Activated CD4-positive, alpha-beta T cell treated with anti-CD3 and anti-CD28 coated beads, Interleukin-2, amount 10 ng/mL, durations not matched to agents 24 days and 14 days (primary cell): ENCODE measurements at regions not wholly inside any gene's neighbourhood (a gene's known extent, or its start where the extent isn't known, plus 50 kb on each side); places are given as distances from the start of the nearest gene placed in this dataset.
A peak's percentile ranks its signal among the peaks of the same experiment; 100 is the strongest.

Experiments used
- DNase-seq: peaks from one replicate; pipeline ENCODE4 v3.0.0; 2022
- H3K27ac Mint-ChIP-seq: one replicate; pipeline ENCODE4 v1.8.0; 2022; ENCODE audit warnings: mild to moderate bottlenecking, mixed read lengths
- H3K27me3 Mint-ChIP-seq: one replicate; pipeline ENCODE4 v1.8.0; 2022; ENCODE audit warnings: mixed read lengths
- H3K36me3 Mint-ChIP-seq: one replicate; pipeline ENCODE4 v1.8.0; 2022; ENCODE audit warnings: low read depth, mild to moderate bottlenecking, mixed read lengths
- H3K4me1 Mint-ChIP-seq: one replicate; pipeline ENCODE4 v1.8.0; 2021; ENCODE audit warnings: mixed read lengths
- H3K4me3 Mint-ChIP-seq: one replicate; pipeline ENCODE4 v1.8.0; 2022; ENCODE audit warnings: mild to moderate bottlenecking, moderate library complexity, mixed read lengths
- H3K9me3 Mint-ChIP-seq: one replicate; pipeline ENCODE4 v1.8.0; 2021; ENCODE audit warnings: mixed read lengths
- intact Hi-C: fragments of 100-400 bp; cut with micrococcal nuclease; formaldehyde crosslinking; loops from one replicate; pipeline ENCODE4 v1.15.1; 2023

DNA sequence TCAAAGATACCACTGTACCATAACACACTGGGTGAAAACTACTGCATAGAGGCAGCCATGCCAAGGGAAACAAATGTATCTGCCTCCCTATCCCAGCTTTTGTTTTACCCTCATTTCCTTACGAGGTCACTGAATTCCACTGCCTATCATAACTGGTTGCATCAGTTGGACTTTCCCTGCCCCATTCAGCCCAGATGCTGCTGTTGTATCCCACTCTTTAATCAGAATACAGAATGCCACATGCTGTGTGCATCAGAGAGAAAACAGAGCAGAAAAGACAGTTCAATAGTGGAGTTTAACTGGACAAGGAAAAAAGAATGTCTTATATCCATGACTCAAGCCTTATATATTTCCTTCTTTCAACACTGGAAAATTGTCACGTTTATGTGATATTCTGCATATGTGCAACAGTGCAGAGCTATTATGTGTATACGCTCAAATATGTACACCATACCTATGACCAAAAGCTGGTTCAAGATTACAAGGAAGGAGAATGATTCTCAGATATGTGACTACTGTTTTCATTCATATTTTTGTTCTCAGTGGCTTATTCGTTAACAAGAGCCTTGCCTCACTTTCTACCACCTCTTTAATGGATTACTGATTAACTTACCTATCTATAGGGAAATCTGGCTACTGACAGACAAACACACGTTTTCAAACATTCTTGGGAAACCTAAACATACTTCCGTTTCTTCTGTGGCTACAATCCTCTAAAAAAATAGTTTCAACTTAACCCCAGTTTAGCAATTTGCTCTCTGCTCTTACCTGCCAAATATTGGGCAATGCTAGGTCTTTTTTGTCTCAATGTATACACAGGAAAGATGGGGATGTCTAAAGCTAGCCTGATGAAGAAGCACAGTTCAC lies 378.9 kb downstream of the SMARCA1 start:
- H3K27ac Mint-ChIP-seq, result no peak overlapping the region
- intact Hi-C loops, result no loop called here

GRCh38 chrX:129139837-129140598 lies 383.3 kb downstream of the SMARCA1 start:
- Mint-ChIP-seq H3K9me3 (no peaks in the 10 kb centered on the region), H3K4me1 (no peaks in the 10 kb centered on the region), H3K27ac (no peak overlapping the region), H3K4me3 (no peak overlapping the region), H3K36me3 (no peaks in the 10 kb centered on the region), H3K27me3 (no peaks in the 10 kb centered on the region)
- no peak for DNase-seq
- intact Hi-C loops, result no loop called here

More for the DNA sequence above, 378.9 kb downstream of the SMARCA1 start:
- no peaks in the 10 kb centered on the region for H3K4me1 Mint-ChIP-seq
- H3K36me3 Mint-ChIP-seq, result no peaks in the 10 kb centered on the region
- no peaks in the 10 kb centered on the region for H3K27me3 Mint-ChIP-seq
- no peaks in the 10 kb centered on the region for H3K9me3 Mint-ChIP-seq
- no peak overlapping the region for H3K4me3 Mint-ChIP-seq
- no peak for DNase-seq

DNA sequence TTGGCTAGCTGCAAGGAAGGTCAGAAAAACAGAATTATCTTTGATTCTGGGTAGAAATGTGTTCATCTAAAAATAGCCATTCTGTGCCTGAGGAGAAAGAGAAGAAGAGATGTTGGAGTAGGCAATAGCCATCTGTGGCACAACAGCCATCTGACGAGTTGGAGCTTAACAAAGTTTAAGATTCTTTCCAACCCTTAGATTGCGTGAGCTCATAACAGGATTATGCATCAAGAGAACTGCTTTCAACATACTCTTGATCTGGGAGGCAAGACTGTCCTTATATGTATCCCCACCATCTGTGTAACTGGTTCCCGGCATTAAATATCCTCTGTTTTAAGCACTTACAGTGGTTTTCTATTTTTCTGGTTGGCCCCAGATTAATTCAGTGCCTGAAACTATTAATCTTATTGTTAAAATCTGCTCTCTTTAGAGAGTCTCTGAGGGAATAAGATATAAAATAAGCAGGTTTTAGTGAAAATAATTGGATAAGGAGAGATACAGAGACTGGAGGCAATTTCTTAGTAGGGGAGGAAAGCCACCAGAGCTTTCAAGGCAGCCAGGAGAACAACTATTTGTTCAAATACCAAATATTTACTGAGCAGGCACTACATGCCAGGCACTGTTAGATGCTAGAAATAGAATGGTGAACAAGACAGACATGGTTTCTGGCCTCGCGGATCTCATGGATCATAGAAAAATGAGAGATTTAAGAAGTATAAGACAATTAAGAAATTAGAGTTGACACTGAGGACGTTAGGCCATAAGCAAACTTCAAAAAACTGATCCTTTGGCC lies 398.0 kb downstream of the SMARCA1 start:
- Mint-ChIP-seq H3K27me3 (no peaks in the 10 kb centered on the region), H3K4me3 (no peak overlapping the region), H3K4me1 (no peaks in the 10 kb centered on the region), H3K36me3 (no peaks in the 10 kb centered on the region), H3K27ac (no peak overlapping the region), H3K9me3 (no peaks in the 10 kb centered on the region)
- no peak for DNase-seq
- intact Hi-C loops, result no loop called here

DNA sequence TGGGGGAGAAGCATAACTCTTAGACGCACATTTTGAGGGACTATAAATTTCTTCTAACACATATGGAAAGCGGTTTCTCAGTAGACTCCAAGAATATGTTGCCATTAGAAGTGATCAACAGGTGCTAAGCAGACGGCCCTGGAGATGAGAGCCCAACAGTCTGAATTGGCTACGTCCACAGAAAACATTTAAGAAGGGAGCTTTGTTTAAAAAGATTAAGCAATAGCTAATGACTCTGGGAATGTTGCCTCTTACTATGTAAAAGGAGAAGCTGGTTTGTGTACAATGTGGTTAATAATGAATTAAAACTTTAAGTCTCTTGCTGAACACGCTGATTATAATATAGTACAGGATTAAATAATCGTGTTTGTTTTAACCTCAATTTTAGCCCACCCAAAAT lies 399.5 kb downstream of the SMARCA1 start:
- H3K9me3 Mint-ChIP-seq, result no peaks in the 10 kb centered on the region
- no peaks in the 10 kb centered on the region for H3K27me3 Mint-ChIP-seq
- H3K4me3 Mint-ChIP-seq, result no peak overlapping the region
- DNase-seq, result no peak
- no peaks in the 10 kb centered on the region for H3K4me1 Mint-ChIP-seq
- H3K27ac Mint-ChIP-seq, result no peak overlapping the region
- no peaks in the 10 kb centered on the region for H3K36me3 Mint-ChIP-seq
- intact Hi-C loops, result no loop called here

GRCh38 chrX:129116676-129117470 lies 406.4 kb downstream of the SMARCA1 start:
- Mint-ChIP-seq H3K4me3 (no peak overlapping the region), H3K27ac (no peak overlapping the region), H3K36me3 (no peaks in the 10 kb centered on the region), H3K27me3 (peaks cover 2% of the 10 kb centered on the region), H3K4me1 (no peaks in the 10 kb centered on the region), H3K9me3 (no peaks in the 10 kb centered on the region)
- DNase-seq, result no peak
- intact Hi-C loops, result no loop called here

DNA sequence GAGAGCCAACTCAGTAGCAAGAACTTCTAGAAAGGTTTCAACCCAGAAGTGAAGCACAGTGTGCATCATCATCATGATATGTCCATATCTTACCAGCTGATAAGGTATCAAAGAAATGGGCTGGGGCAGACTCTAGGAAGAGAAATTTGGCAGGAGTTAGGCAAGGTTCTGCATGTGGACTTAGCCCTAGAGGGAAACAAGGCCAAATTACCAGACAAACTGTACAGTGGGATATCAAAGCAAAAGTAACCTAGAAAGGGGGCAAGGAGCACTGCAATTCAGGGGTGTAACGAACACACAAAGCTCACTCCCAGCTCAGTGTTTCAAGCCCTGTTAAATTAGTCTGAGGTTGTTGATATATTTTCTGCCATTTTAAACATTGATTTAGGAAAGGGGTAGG lies 407.4 kb downstream of the SMARCA1 start:
- Mint-ChIP-seq H3K27ac (no peak overlapping the region), H3K27me3 (peaks cover 2% of the 10 kb centered on the region), H3K4me3 (no peak overlapping the region), H3K36me3 (no peaks in the 10 kb centered on the region), H3K4me1 (no peaks in the 10 kb centered on the region), H3K9me3 (no peaks in the 10 kb centered on the region)
- no peak for DNase-seq
- intact Hi-C loops, result no loop called here

GRCh38 chrX:129115104-129115503 lies 408.2 kb downstream of the SMARCA1 start:
- Mint-ChIP-seq H3K36me3 (no peaks in the 10 kb centered on the region), H3K27ac (no peak overlapping the region), H3K4me3 (no peak overlapping the region), H3K4me1 (no peaks in the 10 kb centered on the region), H3K27me3 (peaks cover 2% of the 10 kb centered on the region), H3K9me3 (no peaks in the 10 kb centered on the region)
- intact Hi-C loops, result no loop called here
- DNase-seq, result peak; percentile 56

DNA sequence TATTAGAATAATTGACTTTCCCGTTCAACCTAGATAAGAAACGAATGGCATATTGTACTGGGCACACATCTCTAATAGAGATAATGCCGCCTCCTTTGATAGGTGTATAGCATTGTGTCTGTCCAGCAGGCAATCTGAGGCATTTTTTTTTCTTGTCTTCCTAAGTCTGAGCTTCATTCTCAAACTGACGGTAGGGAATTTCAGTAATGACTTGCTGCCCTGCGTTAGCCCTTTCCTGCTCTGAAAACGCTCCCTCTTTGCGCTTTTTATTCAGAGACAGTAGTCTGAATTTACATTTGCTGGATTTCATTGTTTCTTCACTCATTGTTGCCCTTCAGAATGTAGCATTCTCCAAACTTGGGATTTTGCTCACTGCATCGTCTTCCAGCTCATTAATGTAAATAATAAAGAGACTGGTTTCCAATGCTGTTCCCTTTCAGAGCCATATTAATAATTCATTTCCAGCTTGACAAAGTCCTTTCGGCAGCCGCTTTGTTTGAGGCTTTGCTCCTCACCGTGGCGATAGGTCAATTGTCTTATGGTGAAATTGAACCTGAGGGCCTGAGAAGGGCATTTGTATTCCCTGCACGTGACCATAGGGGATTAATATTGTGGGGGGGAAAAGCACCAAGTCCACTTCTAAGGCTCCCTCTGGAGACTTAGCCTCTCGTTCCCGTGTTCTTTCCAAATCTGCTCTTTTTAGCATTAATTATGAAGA lies 412.1 kb downstream of the SMARCA1 start:
- H3K9me3 Mint-ChIP-seq, result no peaks in the 10 kb centered on the region
- H3K27ac Mint-ChIP-seq, result no peak overlapping the region
- H3K36me3 Mint-ChIP-seq, result no peaks in the 10 kb centered on the region
- H3K4me3 Mint-ChIP-seq, result no peak overlapping the region
- no peaks in the 10 kb centered on the region for H3K27me3 Mint-ChIP-seq
- intact Hi-C loops, result no loop called here
- no peaks in the 10 kb centered on the region for H3K4me1 Mint-ChIP-seq
- no peak for DNase-seq

DNA sequence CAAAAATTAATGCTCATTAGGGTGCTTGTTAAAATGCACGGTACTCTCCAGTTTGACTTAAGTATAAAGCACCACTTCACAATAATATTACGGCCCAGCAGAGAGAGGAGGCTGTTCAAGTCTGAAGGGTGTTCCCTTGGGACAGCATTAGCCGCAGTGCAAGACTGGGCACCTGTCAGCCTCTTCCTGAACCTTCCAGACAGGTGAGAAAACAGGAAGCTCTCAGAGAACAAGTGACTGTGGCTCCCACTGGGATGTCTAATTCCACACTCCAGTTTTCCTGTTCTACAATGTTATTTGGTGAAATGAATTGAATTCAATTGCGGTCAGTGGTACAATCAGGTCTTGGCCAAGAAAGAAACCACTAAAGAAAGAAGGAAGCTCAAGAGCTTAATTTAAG lies 414.4 kb downstream of the SMARCA1 start:
- Mint-ChIP-seq H3K4me3 (no peak overlapping the region), H3K9me3 (no peaks in the 10 kb centered on the region), H3K36me3 (no peaks in the 10 kb centered on the region), H3K27me3 (no peaks in the 10 kb centered on the region), H3K27ac (no peak overlapping the region), H3K4me1 (no peaks in the 10 kb centered on the region)
- DNase-seq, result no peak
- intact Hi-C loops, result no loop called here

GRCh38 chrX:129099207-129099606 lies 424.1 kb downstream of the SMARCA1 start:
- Mint-ChIP-seq H3K4me3 (no peak overlapping the region), H3K27ac (no peak overlapping the region), H3K4me1 (no peaks in the 10 kb centered on the region), H3K9me3 (no peaks in the 10 kb centered on the region), H3K27me3 (peaks cover 1% of the 10 kb centered on the region), H3K36me3 (no peaks in the 10 kb centered on the region)
- no peak for DNase-seq
- intact Hi-C loops, result no loop called here

DNA sequence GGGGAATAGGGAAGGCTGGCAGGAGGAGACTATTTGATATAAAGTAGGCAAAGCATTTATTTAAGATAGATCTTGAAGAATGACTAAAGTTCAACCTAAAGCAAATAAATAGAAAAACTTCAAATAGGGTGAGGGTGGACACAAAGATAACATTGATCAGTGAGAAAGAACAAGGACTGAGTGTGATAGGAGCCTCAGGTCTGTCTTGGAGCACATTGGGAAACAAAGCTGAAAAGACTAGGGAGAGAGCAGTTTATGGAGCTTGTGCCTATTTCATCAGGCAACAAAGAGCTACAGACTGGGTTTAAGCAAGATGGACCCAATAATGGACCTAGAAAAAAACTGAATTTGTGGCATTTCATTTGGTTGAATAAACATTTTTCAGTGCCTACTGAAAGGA lies 425.6 kb downstream of the SMARCA1 start:
- intact Hi-C loops, result no loop called here

DNA sequence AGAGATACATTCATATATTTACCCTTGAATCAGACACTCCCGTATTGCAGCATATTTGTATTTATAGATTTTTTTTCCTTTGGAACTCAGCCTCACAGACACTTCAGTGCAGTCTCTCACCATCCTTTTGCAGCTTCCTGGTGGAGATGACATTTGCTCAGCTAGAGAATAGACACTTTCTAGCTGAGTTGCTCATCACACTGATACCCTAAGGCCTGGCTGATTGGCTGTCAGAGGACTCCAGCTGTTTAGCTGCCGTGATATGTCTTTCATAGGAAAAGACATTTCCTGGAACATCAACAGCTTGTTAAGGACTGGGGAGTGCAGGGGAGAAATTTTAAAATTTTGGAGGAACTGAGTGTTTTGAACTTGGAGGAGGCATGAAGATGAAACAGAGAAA lies 429.6 kb downstream of the SMARCA1 start:
- Mint-ChIP-seq H3K36me3 (no peaks in the 10 kb centered on the region), H3K27ac (no peak overlapping the region), H3K4me1 (no peaks in the 10 kb centered on the region), H3K4me3 (no peak overlapping the region), H3K9me3 (no peaks in the 10 kb centered on the region), H3K27me3 (peaks cover 1% of the 10 kb centered on the region)
- intact Hi-C loops, result no loop called here
- no peak for DNase-seq

More for the DNA sequence above, 425.6 kb downstream of the SMARCA1 start:
- H3K36me3 Mint-ChIP-seq, result no peaks in the 10 kb centered on the region
- DNase-seq, result no peak
- H3K9me3 Mint-ChIP-seq, result no peaks in the 10 kb centered on the region
- H3K27ac Mint-ChIP-seq, result no peak overlapping the region
- no peak overlapping the region for H3K4me3 Mint-ChIP-seq
- H3K4me1 Mint-ChIP-seq, result no peaks in the 10 kb centered on the region
- H3K27me3 Mint-ChIP-seq, result peaks cover 1% of the 10 kb centered on the region

- Mint-ChIP-seq H3K27me3 (peaks cover 1% of the 10 kb centered on the region), H3K36me3 (no peaks in the 10 kb centered on the region), H3K4me3 (no peak overlapping the region), H3K4me1 (no peaks in the 10 kb centered on the region), H3K9me3 (no peaks in the 10 kb centered on the region), H3K27ac (no peak overlapping the region)
- intact Hi-C loops, result no loop called here
- DNase-seq, result no peak
Measured at GRCh38 chrX:129092757-129093156, 430.5 kb downstream of the SMARCA1 start.
